RPMI8226 (cell line): ENCODE measurements at regions not wholly inside any gene's neighbourhood (a gene's known extent, or its start where the extent isn't known, plus 50 kb on each side); places are given as distances from the start of the nearest gene placed in this dataset.

ENCODE experiments used
- DNase-seq: peaks from one replicate; pipeline ENCODE4 v3.0.0-alpha.2; 2015

- DNase-seq = no peak
Measured at GRCh38 chr3:187955587-187955952, 198.4 kb upstream of the LPP start.

GRCh38 chr3:187957165-187957581 lies 196.8 kb upstream of the LPP start:
- no peak for DNase-seq

- DNase-seq = no peak
Measured at GRCh38 chr3:187957582-187957981, 196.4 kb upstream of the LPP start.

GRCh38 chr3:187958432-187959003 lies 195.4 kb upstream of the LPP start:
- no peak for DNase-seq

GRCh38 chr3:187960820-187961219 lies 193.1 kb upstream of the LPP start:
- DNase-seq = no peak

- no peak for DNase-seq
Measured at GRCh38 chr3:187961366-187961765, 192.6 kb upstream of the LPP start.

- no peak for DNase-seq
Measured at GRCh38 chr3:187963003-187963676, 190.8 kb upstream of the LPP start.

GRCh38 chr3:187963677-187964385 lies 190.1 kb upstream of the LPP start:
- DNase-seq = no peak

- no peak for DNase-seq
Measured at GRCh38 chr3:187964760-187965159, 189.2 kb upstream of the LPP start.

GRCh38 chr3:187966096-187966495 lies 187.9 kb upstream of the LPP start:
- no peak for DNase-seq

GRCh38 chr3:187966636-187967406 lies 187.1 kb upstream of the LPP start:
- no peak for DNase-seq

GRCh38 chr3:187967993-187968392 lies 186.0 kb upstream of the LPP start:
- no peak for DNase-seq

- no peak for DNase-seq
Measured at GRCh38 chr3:187968883-187969580, 184.9 kb upstream of the LPP start.

- no peak for DNase-seq
Measured at GRCh38 chr3:187969581-187969950, 184.4 kb upstream of the LPP start.

GRCh38 chr3:187970106-187970505 lies 183.9 kb upstream of the LPP start:
- DNase-seq = no peak

- no peak for DNase-seq
Measured at GRCh38 chr3:187971629-187972028, 182.3 kb upstream of the LPP start.

- DNase-seq = no peak
Measured at GRCh38 chr3:187972454-187972853, 181.5 kb upstream of the LPP start.

GRCh38 chr3:187973977-187974870 lies 179.7 kb upstream of the LPP start:
- no peak for DNase-seq

- DNase-seq = no peak
Measured at GRCh38 chr3:187974871-187975271, 179.1 kb upstream of the LPP start.

- DNase-seq = no peak
Measured at GRCh38 chr3:187975561-187976364, 178.2 kb upstream of the LPP start.

GRCh38 chr3:187976365-187976900 lies 177.5 kb upstream of the LPP start:
- DNase-seq = no peak
